ENCODE measurements at regions not wholly inside any gene's neighbourhood (a gene's known extent, or its start where the extent isn't known, plus 50 kb on each side); places are given as distances from the start of the nearest gene placed in this dataset.

DNA sequence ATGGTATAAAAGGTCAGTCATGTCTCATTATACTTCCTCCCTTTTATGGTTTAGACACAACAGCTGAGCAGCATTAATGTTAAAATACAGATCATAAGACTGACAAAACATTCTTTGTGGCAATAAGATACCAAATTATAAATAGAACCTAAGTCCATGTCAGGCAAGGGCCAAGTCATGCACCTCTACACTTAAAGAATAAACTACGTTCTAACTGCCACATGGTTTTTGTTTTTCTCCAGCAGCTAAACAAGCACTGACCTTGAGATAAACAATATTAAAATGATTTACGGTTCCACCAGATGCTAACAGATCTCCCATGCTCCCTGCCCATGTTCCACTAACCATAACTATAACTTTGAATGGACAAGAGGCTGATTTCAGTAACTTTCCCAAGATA lies 368.6 kb upstream of the TFPI start:
- H3K27me3 ChIP-seq (ENCODE audit: insufficient read depth, low read length, poor library complexity), result no peaks in the 10 kb centered on the region
- no peak for DNase-seq
- no peaks in the 10 kb centered on the region for H3K4me1 ChIP-seq (ENCODE audit: control insufficient read depth, low read depth, low read length)
- no peak overlapping the region for H4K8ac ChIP-seq (ENCODE audit: low read depth, low read length)
- H3K18ac ChIP-seq (ENCODE audit: low read length), result no peak overlapping the region
- no peak overlapping the region for H2AK5ac ChIP-seq (ENCODE audit: low read length)
- H3K4me3 ChIP-seq (ENCODE audit: low read length), result no peak overlapping the region
- no peak overlapping the region for H2BK120ac ChIP-seq (ENCODE audit: low read depth, low read length)
- no peaks in the 10 kb centered on the region for H3K79me1 ChIP-seq (ENCODE audit: low read length)
- H3K79me2 ChIP-seq (ENCODE audit: control insufficient read depth, insufficient read depth, low read length), result no peaks in the 10 kb centered on the region
- H3K9ac ChIP-seq (ENCODE audit: low read length), result no peak overlapping the region
- H3K56ac ChIP-seq (ENCODE audit: low read length), result no peak overlapping the region
- no peak overlapping the region for H2BK15ac ChIP-seq (replicated peaks; ENCODE audit: low read depth)
- H3K36me3 ChIP-seq (ENCODE audit: control insufficient read depth, insufficient read depth, low read length), result no peaks in the 10 kb centered on the region
- no peak overlapping the region for H3K4me2 ChIP-seq (ENCODE audit: low read length)
- H2BK5ac ChIP-seq (ENCODE audit: low read length), result no peak overlapping the region
- H4K5ac ChIP-seq (ENCODE audit: low read length), result no peak overlapping the region
- no CpG with 5 or more reads among the region's 2 CpGs for WGBS (ENCODE audit: extremely low coverage, insufficient coverage, low lambda C conversion rate)
- no peak overlapping the region for H3K23ac ChIP-seq (ENCODE audit: low read length)
- no peak overlapping the region for H3K27ac ChIP-seq (ENCODE audit: low read depth, low read length)
- no peak overlapping the region for H3K4ac ChIP-seq (ENCODE audit: low read depth, low read length)

DNA sequence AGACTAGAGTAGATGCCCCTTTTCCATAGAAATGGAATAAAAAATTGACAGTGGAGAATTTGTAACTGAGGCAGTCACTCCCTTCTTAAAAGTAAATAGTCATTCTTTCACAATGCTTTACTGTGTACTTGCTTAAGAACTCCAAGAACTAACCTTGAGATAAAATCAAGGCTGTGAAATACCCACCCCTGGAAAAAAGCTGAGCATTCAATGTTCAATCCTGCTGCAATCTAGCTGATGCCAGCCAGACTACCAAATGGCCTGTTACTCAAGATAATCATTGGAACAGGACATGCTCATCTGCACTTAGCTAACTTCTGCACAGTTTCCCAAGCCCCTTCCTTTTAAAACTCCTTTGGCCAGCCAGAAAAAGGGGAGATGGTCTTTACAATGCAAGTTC lies 367.4 kb upstream of the GULP1 start:
- no peak overlapping the region for H3K27ac ChIP-seq (ENCODE audit: low read depth, low read length)
- no peaks in the 10 kb centered on the region for H3K36me3 ChIP-seq (ENCODE audit: control insufficient read depth, insufficient read depth, low read length)
- H3K4ac ChIP-seq (ENCODE audit: low read depth, low read length), result no peak overlapping the region
- no peak overlapping the region for H4K5ac ChIP-seq (ENCODE audit: low read length)
- H3K9ac ChIP-seq (ENCODE audit: low read length), result no peak overlapping the region
- no peak overlapping the region for H3K56ac ChIP-seq (ENCODE audit: low read length)
- H3K4me2 ChIP-seq (ENCODE audit: low read length), result no peak overlapping the region
- no peak overlapping the region for H4K8ac ChIP-seq (ENCODE audit: low read depth, low read length)
- no peak overlapping the region for H3K18ac ChIP-seq (ENCODE audit: low read length)
- H3K79me1 ChIP-seq (ENCODE audit: low read length), result no peaks in the 10 kb centered on the region
- H3K27me3 ChIP-seq (ENCODE audit: insufficient read depth, low read length, poor library complexity), result no peaks in the 10 kb centered on the region
- no peak overlapping the region for H2BK120ac ChIP-seq (ENCODE audit: low read depth, low read length)
- DNase-seq, result no peak
- no peak overlapping the region for H3K23ac ChIP-seq (ENCODE audit: low read length)
- no peak overlapping the region for H3K4me3 ChIP-seq (ENCODE audit: low read length)
- no peaks in the 10 kb centered on the region for H3K4me1 ChIP-seq (ENCODE audit: control insufficient read depth, low read depth, low read length)
- no peaks in the 10 kb centered on the region for H3K79me2 ChIP-seq (ENCODE audit: control insufficient read depth, insufficient read depth, low read length)
- no peak overlapping the region for H2BK5ac ChIP-seq (ENCODE audit: low read length)
- H2AK5ac ChIP-seq (ENCODE audit: low read length), result no peak overlapping the region
- no peak overlapping the region for H2BK15ac ChIP-seq (replicated peaks; ENCODE audit: low read depth)

DNA sequence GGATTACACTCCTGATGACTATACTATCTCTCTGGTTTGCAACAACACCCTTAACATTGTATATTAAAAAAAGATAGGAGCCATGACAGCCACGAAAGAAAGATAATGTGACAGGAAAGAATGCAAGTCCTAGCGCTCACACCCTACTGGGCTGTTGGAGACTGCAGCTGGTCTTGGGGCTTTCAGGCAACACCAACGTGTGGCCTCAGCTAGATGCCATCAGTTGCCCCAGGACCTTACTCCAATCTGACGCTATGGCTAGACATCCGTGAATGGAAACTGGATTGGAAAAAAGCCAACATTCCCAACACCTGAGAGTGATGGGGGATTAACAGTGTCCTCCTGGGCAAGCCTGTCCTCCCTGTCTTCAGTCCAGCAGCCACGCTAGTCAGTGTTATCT lies 357.4 kb upstream of the GULP1 start:
- Histone ChIP-seq H3K4me3 (ENCODE audit: low read length) (no peak overlapping the region), H2BK120ac (ENCODE audit: low read depth, low read length) (no peak overlapping the region), H2BK5ac (ENCODE audit: low read length) (no peak overlapping the region), H3K79me2 (ENCODE audit: control insufficient read depth, insufficient read depth, low read length) (no peaks in the 10 kb centered on the region), H2BK15ac (replicated peaks; ENCODE audit: low read depth) (no peak overlapping the region), H3K27ac (ENCODE audit: low read depth, low read length) (no peak overlapping the region), H3K23ac (ENCODE audit: low read length) (no peak overlapping the region), H3K79me1 (ENCODE audit: low read length) (no peaks in the 10 kb centered on the region), H3K56ac (ENCODE audit: low read length) (no peak overlapping the region), H3K9ac (ENCODE audit: low read length) (no peak overlapping the region), H3K4me1 (ENCODE audit: control insufficient read depth, low read depth, low read length) (no peaks in the 10 kb centered on the region), H3K36me3 (ENCODE audit: control insufficient read depth, insufficient read depth, low read length) (no peaks in the 10 kb centered on the region), H4K8ac (ENCODE audit: low read depth, low read length) (no peak overlapping the region), H3K4ac (ENCODE audit: low read depth, low read length) (no peak overlapping the region), H3K18ac (ENCODE audit: low read length) (no peak overlapping the region), H4K5ac (ENCODE audit: low read length) (no peak overlapping the region), H2AK5ac (ENCODE audit: low read length) (no peak overlapping the region), H3K27me3 (ENCODE audit: insufficient read depth, low read length, poor library complexity) (no peaks in the 10 kb centered on the region), H3K4me2 (ENCODE audit: low read length) (no peak overlapping the region)
- peak; percentile 16 for DNase-seq
- WGBS (ENCODE audit: extremely low coverage, insufficient coverage, low lambda C conversion rate), result no CpG with 5 or more reads among the region's 6 CpGs

DNA sequence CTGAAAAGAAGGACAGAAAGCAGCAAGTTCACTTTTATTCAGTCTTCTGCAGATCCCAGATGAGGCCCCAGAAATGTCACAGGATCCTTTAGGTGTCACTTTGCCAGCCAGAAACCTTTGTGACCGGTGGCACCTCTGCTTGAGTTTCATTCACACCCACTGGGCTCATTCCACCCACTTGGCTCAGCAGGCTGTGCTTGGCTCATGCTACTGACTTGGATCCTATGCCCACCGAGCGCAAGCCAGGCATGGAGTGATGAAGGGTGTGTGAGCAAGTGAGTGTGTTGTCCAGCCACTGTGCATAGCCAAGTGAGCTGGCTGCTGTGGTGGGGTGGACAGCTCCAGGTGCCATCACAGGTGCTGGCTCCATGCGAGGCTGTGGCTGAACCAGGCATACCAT lies 357.0 kb upstream of the GULP1 start:
- no CpG with 5 or more reads among the region's 4 CpGs for WGBS (ENCODE audit: extremely low coverage, insufficient coverage, low lambda C conversion rate)

DNA sequence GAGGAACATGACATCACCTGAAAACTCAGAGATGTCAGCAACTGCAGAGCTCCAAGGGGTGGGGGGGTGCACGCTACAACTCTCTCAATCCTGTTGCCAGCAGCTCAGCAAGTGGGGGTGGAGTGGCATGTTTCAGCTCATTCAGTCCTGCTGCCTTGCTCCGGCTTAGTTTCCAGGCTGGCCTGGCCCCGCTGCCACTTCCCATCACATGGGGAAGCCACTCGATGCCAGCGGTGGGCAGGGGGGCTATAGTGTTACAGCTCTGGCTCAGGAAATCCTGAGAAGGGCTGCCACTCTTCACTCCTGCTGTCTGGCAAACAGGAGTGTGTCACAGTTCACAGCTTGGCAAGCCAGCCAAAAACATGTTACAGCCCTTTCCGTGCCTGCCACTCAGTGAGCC lies 356.5 kb upstream of the GULP1 start:
- Histone ChIP-seq H3K4me3 (ENCODE audit: low read length) (no peak overlapping the region), H3K27me3 (ENCODE audit: insufficient read depth, low read length, poor library complexity) (no peaks in the 10 kb centered on the region), H3K56ac (ENCODE audit: low read length) (no peak overlapping the region), H3K4me2 (ENCODE audit: low read length) (no peak overlapping the region), H3K4me1 (ENCODE audit: control insufficient read depth, low read depth, low read length) (no peaks in the 10 kb centered on the region), H2BK120ac (ENCODE audit: low read depth, low read length) (no peak overlapping the region), H2BK15ac (replicated peaks; ENCODE audit: low read depth) (no peak overlapping the region), H3K79me2 (ENCODE audit: control insufficient read depth, insufficient read depth, low read length) (no peaks in the 10 kb centered on the region), H3K18ac (ENCODE audit: low read length) (no peak overlapping the region), H3K36me3 (ENCODE audit: control insufficient read depth, insufficient read depth, low read length) (no peaks in the 10 kb centered on the region), H4K5ac (ENCODE audit: low read length) (no peak overlapping the region), H3K23ac (ENCODE audit: low read length) (no peak overlapping the region), H2BK5ac (ENCODE audit: low read length) (no peak overlapping the region), H2AK5ac (ENCODE audit: low read length) (no peak overlapping the region), H3K4ac (ENCODE audit: low read depth, low read length) (no peak overlapping the region), H3K27ac (ENCODE audit: low read depth, low read length) (no peak overlapping the region), H4K8ac (ENCODE audit: low read depth, low read length) (no peak overlapping the region), H3K79me1 (ENCODE audit: low read length) (no peaks in the 10 kb centered on the region), H3K9ac (ENCODE audit: low read length) (no peak overlapping the region)
- no CpG with 5 or more reads among the region's 6 CpGs for WGBS (ENCODE audit: extremely low coverage, insufficient coverage, low lambda C conversion rate)
- DNase-seq, result no peak

More for the DNA sequence above, 357.0 kb upstream of the GULP1 start:
- Histone ChIP-seq H3K27me3 (ENCODE audit: insufficient read depth, low read length, poor library complexity) (no peaks in the 10 kb centered on the region), H3K27ac (ENCODE audit: low read depth, low read length) (no peak overlapping the region), H3K79me2 (ENCODE audit: control insufficient read depth, insufficient read depth, low read length) (no peaks in the 10 kb centered on the region), H3K4me1 (ENCODE audit: control insufficient read depth, low read depth, low read length) (no peaks in the 10 kb centered on the region), H2AK5ac (ENCODE audit: low read length) (no peak overlapping the region), H2BK120ac (ENCODE audit: low read depth, low read length) (no peak overlapping the region), H3K4me3 (ENCODE audit: low read length) (no peak overlapping the region), H3K56ac (ENCODE audit: low read length) (no peak overlapping the region), H3K9ac (ENCODE audit: low read length) (no peak overlapping the region), H3K36me3 (ENCODE audit: control insufficient read depth, insufficient read depth, low read length) (no peaks in the 10 kb centered on the region), H3K4ac (ENCODE audit: low read depth, low read length) (no peak overlapping the region), H2BK5ac (ENCODE audit: low read length) (no peak overlapping the region), H3K4me2 (ENCODE audit: low read length) (no peak overlapping the region), H4K8ac (ENCODE audit: low read depth, low read length) (no peak overlapping the region), H2BK15ac (replicated peaks; ENCODE audit: low read depth) (no peak overlapping the region), H3K18ac (ENCODE audit: low read length) (no peak overlapping the region), H3K79me1 (ENCODE audit: low read length) (no peaks in the 10 kb centered on the region), H3K23ac (ENCODE audit: low read length) (no peak overlapping the region), H4K5ac (ENCODE audit: low read length) (no peak overlapping the region)
- DNase-seq, result no peak

GRCh38 chr2:187936228-187936627 lies 355.4 kb upstream of the GULP1 start:
- no peak overlapping the region for H4K8ac ChIP-seq (ENCODE audit: low read depth, low read length)

More at GRCh38 chr2:187936228-187936627, 355.4 kb upstream of the GULP1 start:
- Histone ChIP-seq H2BK5ac (ENCODE audit: low read length) (no peak overlapping the region), H3K27ac (ENCODE audit: low read depth, low read length) (no peak overlapping the region), H3K4me2 (ENCODE audit: low read length) (no peak overlapping the region), H3K36me3 (ENCODE audit: control insufficient read depth, insufficient read depth, low read length) (no peaks in the 10 kb centered on the region), H3K27me3 (ENCODE audit: insufficient read depth, low read length, poor library complexity) (no peaks in the 10 kb centered on the region), H4K5ac (ENCODE audit: low read length) (no peak overlapping the region), H3K4ac (ENCODE audit: low read depth, low read length) (no peak overlapping the region), H2BK15ac (replicated peaks; ENCODE audit: low read depth) (no peak overlapping the region), H3K4me1 (ENCODE audit: control insufficient read depth, low read depth, low read length) (no peaks in the 10 kb centered on the region), H3K23ac (ENCODE audit: low read length) (no peak overlapping the region), H3K79me1 (ENCODE audit: low read length) (no peaks in the 10 kb centered on the region), H3K9ac (ENCODE audit: low read length) (no peak overlapping the region), H2AK5ac (ENCODE audit: low read length) (no peak overlapping the region), H3K56ac (ENCODE audit: low read length) (no peak overlapping the region), H3K18ac (ENCODE audit: low read length) (no peak overlapping the region), H3K79me2 (ENCODE audit: control insufficient read depth, insufficient read depth, low read length) (no peaks in the 10 kb centered on the region), H3K4me3 (ENCODE audit: low read length) (no peak overlapping the region), H2BK120ac (ENCODE audit: low read depth, low read length) (no peak overlapping the region)
- DNase-seq, result no peak
- no CpG with 5 or more reads among the region's 2 CpGs for WGBS (ENCODE audit: extremely low coverage, insufficient coverage, low lambda C conversion rate)
